C4-2B (cell line): ENCODE measurements at regions not wholly inside any gene's neighbourhood (a gene's known extent, or its start where the extent isn't known, plus 50 kb on each side); places are given as distances from the start of the nearest gene placed in this dataset.

Experiments used
- CTCF ChIP-seq: fragments of 450-650 bp; conservative IDR thresholded peaks from 2 replicates; pipeline ENCODE4 v1.5.1; 2017; ENCODE audit warnings: mild to moderate bottlenecking
- ZFX ChIP-seq: fragments of 450-650 bp; IDR thresholded peaks from 2 replicates; pipeline ENCODE4 v1.6.1; 2017

- TF ChIP-seq CTCF (no peak), ZFX (no peak)
These were observed 85.9 kb upstream of the LEP start for GRCh38 chr7:128155100-128155740.
